ENCODE measurements at regions not wholly inside any gene's neighbourhood (a gene's known extent, or its start where the extent isn't known, plus 50 kb on each side); places are given as distances from the start of the nearest gene placed in this dataset.

DNA sequence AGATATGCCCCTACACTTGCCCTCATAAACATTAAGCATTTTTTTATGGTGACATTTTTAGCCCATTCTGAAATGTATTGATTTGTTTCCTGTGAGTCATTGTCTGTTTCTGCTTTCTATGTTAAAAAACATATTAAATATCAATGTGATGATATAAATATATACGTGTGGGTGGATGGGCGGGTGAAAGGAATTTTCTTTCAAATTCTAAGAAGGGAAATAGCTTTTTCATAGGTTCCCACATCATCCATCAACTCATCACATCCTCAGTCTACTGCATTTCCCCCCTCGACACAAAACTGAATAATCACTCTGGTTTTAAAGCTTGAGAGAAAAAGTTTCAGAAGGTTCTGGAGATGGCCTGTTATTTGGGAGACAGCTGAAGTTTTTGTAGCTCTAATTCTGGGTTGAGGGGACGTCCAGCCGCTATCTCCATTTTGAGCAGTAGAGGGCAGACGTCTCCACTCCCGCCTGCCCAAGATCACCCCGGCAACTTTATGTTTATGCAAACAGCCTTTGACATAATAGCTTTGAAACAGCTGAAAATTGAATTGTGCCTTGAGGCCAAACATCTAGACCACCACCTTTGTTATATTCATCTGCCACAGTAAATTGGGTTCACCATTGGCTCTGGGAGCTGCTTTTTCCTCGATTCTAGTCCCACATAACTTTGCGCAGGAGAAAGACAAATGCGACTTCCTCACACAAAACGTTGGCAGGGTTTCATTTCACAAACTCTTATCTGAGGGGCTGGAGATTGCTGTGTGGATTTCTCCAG, 216.2 kb upstream of the CLINT1 start:
- no peaks in the 10 kb centered on the region for H3K4me1 ChIP-seq (ENCODE audit: control insufficient read depth, insufficient read depth, low read length)
- peak overlapping the region; percentile 2 for H3K4me3 Mint-ChIP-seq
- peak; percentile 64 for TF ChIP-seq CTCF (IDR thresholded peaks at IDR 0.05)
- ATAC-seq (peak; percentile 75 to 83 (median 75)), DNase-seq (peak; percentile 19 to 68)
- H3K36me3 ChIP-seq (ENCODE audit: control insufficient read depth, insufficient read depth, low read length) = no peaks in the 10 kb centered on the region
- H3K36me3 Mint-ChIP-seq = no peaks in the 10 kb centered on the region
- no peak overlapping the region for H3K4me3 ChIP-seq (ENCODE audit: low read length)
- intact Hi-C loops (cut with micrococcal nuclease) = loop anchor here (2.0 kb wide), 1 partner anchor 1058 kb away; no protein-coding TSS in a partner anchor
- H3K27ac ChIP-seq (ENCODE audit: low read length) = no peak overlapping the region
- H3K27me3 Mint-ChIP-seq (ENCODE audit: low read depth in 2 of 2) = peaks cover 8 to 24% of the 10 kb centered on the region in 2 donors
- no peak overlapping the region for H3K27ac Mint-ChIP-seq
- H3K4me1 Mint-ChIP-seq = peaks cover 5 to 6% of the 10 kb centered on the region in 2 donors
- no peaks in the 10 kb centered on the region for H3K9me3 ChIP-seq (ENCODE audit: control insufficient read depth, insufficient read depth, low read length)
- no peaks in the 10 kb centered on the region for H3K9me3 Mint-ChIP-seq
- no peaks in the 10 kb centered on the region for H3K27me3 ChIP-seq (ENCODE audit: control insufficient read depth, insufficient read depth, low read length)
- WGBS (ENCODE audit: insufficient coverage) = 12% methylated on average over 7 of the region's 12 CpGs

DNA sequence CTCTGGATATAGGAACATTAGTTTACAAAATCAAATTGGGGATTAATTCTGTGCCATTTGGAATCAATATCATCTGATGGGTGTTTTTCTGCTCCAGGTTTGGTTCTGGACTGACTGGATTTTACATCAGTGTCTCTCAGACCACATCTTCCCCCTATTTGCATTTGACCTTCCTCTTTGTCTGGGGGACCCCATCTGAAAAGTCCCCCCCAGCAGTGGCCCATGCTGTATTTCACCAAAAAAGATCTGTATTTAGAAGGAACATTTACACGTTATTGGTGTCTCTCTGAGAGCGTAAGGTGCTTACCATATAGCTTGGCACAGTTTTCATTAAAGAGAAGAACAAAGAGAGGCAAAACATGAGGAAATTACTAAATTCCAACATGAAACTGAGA, 215.6 kb upstream of the CLINT1 start:
- no peak overlapping the region for H3K4me3 Mint-ChIP-seq
- H3K27ac Mint-ChIP-seq = no peak overlapping the region
- Histone ChIP-seq H3K4me1 (ENCODE audit: control insufficient read depth, insufficient read depth, low read length) (no peaks in the 10 kb centered on the region), H3K4me3 (ENCODE audit: low read length) (no peak overlapping the region), H3K36me3 (ENCODE audit: control insufficient read depth, insufficient read depth, low read length) (no peaks in the 10 kb centered on the region), H3K9me3 (ENCODE audit: control insufficient read depth, insufficient read depth, low read length) (no peaks in the 10 kb centered on the region), H3K27me3 (ENCODE audit: control insufficient read depth, insufficient read depth, low read length) (no peaks in the 10 kb centered on the region), H3K27ac (ENCODE audit: low read length) (no peak overlapping the region)
- H3K9me3 Mint-ChIP-seq = no peaks in the 10 kb centered on the region
- H3K4me1 Mint-ChIP-seq = peaks cover 5 to 6% of the 10 kb centered on the region in 2 donors
- no peak for TF ChIP-seq CTCF (IDR thresholded peaks at IDR 0.05)
- intact Hi-C loops (cut with micrococcal nuclease) = loop anchor here (2.0 kb wide), 1 partner anchor 1058 kb away; no protein-coding TSS in a partner anchor
- DNase-seq (no peak), ATAC-seq (no peak)
- H3K27me3 Mint-ChIP-seq (ENCODE audit: low read depth in 2 of 2) = peaks cover 6 to 21% of the 10 kb centered on the region in 2 donors
- no peaks in the 10 kb centered on the region for H3K36me3 Mint-ChIP-seq
- 91% methylated on average over 2 of the region's 2 CpGs for WGBS (ENCODE audit: insufficient coverage)

- DNase-seq (no peak), ATAC-seq (no peak)
- Histone ChIP-seq H3K4me1 (ENCODE audit: control insufficient read depth, insufficient read depth, low read length) (no peaks in the 10 kb centered on the region), H3K27ac (ENCODE audit: low read length) (no peak overlapping the region), H3K36me3 (ENCODE audit: control insufficient read depth, insufficient read depth, low read length) (no peaks in the 10 kb centered on the region), H3K4me3 (ENCODE audit: low read length) (no peak overlapping the region), H3K27me3 (ENCODE audit: control insufficient read depth, insufficient read depth, low read length) (no peaks in the 10 kb centered on the region), H3K9me3 (ENCODE audit: control insufficient read depth, insufficient read depth, low read length) (no peaks in the 10 kb centered on the region)
- no peak overlapping the region for H3K4me3 Mint-ChIP-seq
- no peaks in the 10 kb centered on the region for H3K36me3 Mint-ChIP-seq
- H3K4me1 Mint-ChIP-seq = peaks cover 5 to 6% of the 10 kb centered on the region in 2 donors
- H3K9me3 Mint-ChIP-seq = no peaks in the 10 kb centered on the region
- intact Hi-C loops (cut with micrococcal nuclease) = no loop called here
- H3K27me3 Mint-ChIP-seq (ENCODE audit: low read depth in 2 of 2) = peaks cover 4 to 7% of the 10 kb centered on the region in 2 donors
- no peak overlapping the region for H3K27ac Mint-ChIP-seq
- TF ChIP-seq CTCF (IDR thresholded peaks at IDR 0.05) = no peak
- WGBS (ENCODE audit: insufficient coverage) = 86% methylated on average over 1 of the region's 1 CpG
Measured at GRCh38 chr5:158070859-158071258, 211.9 kb upstream of the CLINT1 start.

DNA sequence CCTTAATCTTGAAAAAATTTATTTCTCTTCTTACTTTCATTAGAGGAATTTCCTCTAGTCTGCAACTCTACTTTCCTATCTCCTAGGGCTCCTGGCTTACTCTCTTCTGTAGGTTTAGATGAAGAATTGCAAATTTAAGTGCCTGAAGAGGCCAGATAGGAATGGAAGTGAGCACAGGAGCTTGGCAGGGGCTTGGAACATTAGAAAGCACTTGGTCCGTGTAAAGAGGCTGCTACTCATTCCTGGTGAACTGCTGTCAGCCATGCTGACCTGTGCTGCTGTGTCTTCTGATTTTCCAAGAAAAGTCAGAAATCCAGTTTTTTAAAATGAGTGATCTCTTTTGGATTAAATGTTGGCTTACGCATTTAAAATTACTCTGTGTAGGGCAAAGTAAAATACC, 210.9 kb upstream of the CLINT1 start:
- WGBS (ENCODE audit: insufficient coverage) = 95% methylated on average over 2 of the region's 2 CpGs
- Mint-ChIP-seq H3K36me3 (no peaks in the 10 kb centered on the region), H3K4me1 (no peaks in the 10 kb centered on the region), H3K4me3 (no peak overlapping the region), H3K9me3 (no peaks in the 10 kb centered on the region), H3K27ac (no peak overlapping the region), H3K27me3 (ENCODE audit: low read depth in 2 of 2) (peaks cover 4 to 7% of the 10 kb centered on the region in 2 donors)
- no peak overlapping the region for H3K4me3 ChIP-seq (ENCODE audit: low read length)
- intact Hi-C loops (cut with micrococcal nuclease) = no loop called here
- no peak overlapping the region for H3K27ac ChIP-seq (ENCODE audit: low read length)
- no peaks in the 10 kb centered on the region for H3K4me1 ChIP-seq (ENCODE audit: control insufficient read depth, insufficient read depth, low read length)
- ATAC-seq (no peak), DNase-seq (no peak)
- H3K27me3 ChIP-seq (ENCODE audit: control insufficient read depth, insufficient read depth, low read length) = no peaks in the 10 kb centered on the region
- no peak for TF ChIP-seq CTCF (IDR thresholded peaks at IDR 0.05)
- H3K36me3 ChIP-seq (ENCODE audit: control insufficient read depth, insufficient read depth, low read length) = no peaks in the 10 kb centered on the region
- no peaks in the 10 kb centered on the region for H3K9me3 ChIP-seq (ENCODE audit: control insufficient read depth, insufficient read depth, low read length)

Data from natural killer cell (primary cell).